ENCODE measurements at regions not wholly inside any gene's neighbourhood (a gene's known extent, or its start where the extent isn't known, plus 50 kb on each side); places are given as distances from the start of the nearest gene placed in this dataset.

GRCh38 chr5:17087035-17087434, 130.4 kb upstream of the BASP1 start:
- intact Hi-C loops (cut with DNase I; ENCODE audit: low total_unique reads) = no loop called here
- TF ChIP-seq POLR2AphosphoS5 (IDR thresholded peaks at IDR 0.05) = no peak
- TF ChIP-seq POLR2A (IDR thresholded peaks at IDR 0.05) = no peak
- no peak for TF ChIP-seq CTCF (IDR thresholded peaks at IDR 0.05 in 8 of 11, conservative IDR thresholded peaks at IDR 0.05 in 3 of 11)
- Histone ChIP-seq H3K27ac (no peak overlapping the region), H3K4me1 (no peaks in the 10 kb centered on the region), H3K27me3 (replicated peaks in 1 of 7) (no peaks in the 10 kb centered on the region), H3K9me3 (no peaks in the 10 kb centered on the region), H3K4me3 (no peak overlapping the region), H3K36me3 (no peaks in the 10 kb centered on the region)
- no peak for DNase-seq
- WGBS, 5 donors = 87 to 95% (median 93%) methylated on average over 8 of the region's 8 CpGs

GRCh38 chr5:17088051-17088450, 129.4 kb upstream of the BASP1 start:
- no peak for DNase-seq
- no peaks in the 10 kb centered on the region for H3K27me3 ChIP-seq (replicated peaks in 1 of 7)
- no peaks in the 10 kb centered on the region for H3K36me3 ChIP-seq
- no peak overlapping the region for H3K4me3 ChIP-seq
- H3K27ac ChIP-seq = no peak overlapping the region
- 66 to 94% (median 77%) methylated on average over 4 of the region's 4 CpGs for WGBS, 5 donors
- H3K4me1 ChIP-seq = no peaks in the 10 kb centered on the region
- intact Hi-C loops (cut with DNase I; ENCODE audit: low total_unique reads) = no loop called here
- H3K9me3 ChIP-seq = no peaks in the 10 kb centered on the region
- TF ChIP-seq POLR2A (IDR thresholded peaks at IDR 0.05) (no peak), POLR2AphosphoS5 (IDR thresholded peaks at IDR 0.05) (no peak), CTCF (IDR thresholded peaks at IDR 0.05 in 8 of 11, conservative IDR thresholded peaks at IDR 0.05 in 3 of 11) (no peak)

- no peaks in the 10 kb centered on the region for H3K4me1 ChIP-seq
- intact Hi-C loops (cut with DNase I; ENCODE audit: low total_unique reads) = no loop called here
- no peaks in the 10 kb centered on the region for H3K9me3 ChIP-seq
These were observed 128.4 kb upstream of the BASP1 start for GRCh38 chr5:17089001-17089400.

GRCh38 chr5:17089690-17090089, 127.7 kb upstream of the BASP1 start:
- TF ChIP-seq CTCF (IDR thresholded peaks at IDR 0.05 in 8 of 11, conservative IDR thresholded peaks at IDR 0.05 in 3 of 11) (no peak), POLR2A (IDR thresholded peaks at IDR 0.05) (no peak), POLR2AphosphoS5 (IDR thresholded peaks at IDR 0.05) (no peak)
- Histone ChIP-seq H3K4me1 (peaks cover 0 to 2% (median 0%) of the 10 kb centered on the region in 6 donors), H3K4me3 (no peak overlapping the region), H3K36me3 (no peaks in the 10 kb centered on the region), H3K27me3 (replicated peaks in 1 of 7) (no peaks in the 10 kb centered on the region), H3K27ac (no peak overlapping the region), H3K9me3 (no peaks in the 10 kb centered on the region)
- no peak for DNase-seq
- WGBS, 5 donors = 82 to 97% (median 95%) methylated on average over 2 of the region's 2 CpGs
- intact Hi-C loops (cut with DNase I; ENCODE audit: low total_unique reads) = no loop called here

More at GRCh38 chr5:17089001-17089400, 128.4 kb upstream of the BASP1 start:
- Histone ChIP-seq H3K27me3 (replicated peaks in 1 of 7) (no peaks in the 10 kb centered on the region), H3K27ac (no peak overlapping the region), H3K4me3 (no peak overlapping the region), H3K36me3 (no peaks in the 10 kb centered on the region)
- DNase-seq = no peak
- no peak for TF ChIP-seq CTCF (IDR thresholded peaks at IDR 0.05 in 8 of 11, conservative IDR thresholded peaks at IDR 0.05 in 3 of 11)
- TF ChIP-seq POLR2A (IDR thresholded peaks at IDR 0.05) = no peak
- no peak for TF ChIP-seq POLR2AphosphoS5 (IDR thresholded peaks at IDR 0.05)

Data from spleen (tissue), 11 donors.